Naive thymus-derived CD8-positive, alpha-beta T cell (primary cell): ENCODE measurements at regions not wholly inside any gene's neighbourhood (a gene's known extent, or its start where the extent isn't known, plus 50 kb on each side); places are given as distances from the start of the nearest gene placed in this dataset.
A peak's percentile ranks its signal among the peaks of the same experiment; 100 is the strongest.

Experiments used
- ATAC-seq, 2 donors: fragments of 150-1000 bp; cut with Tn5 transposase in 1 of 2; sonication (Bioruptor Pico), chemical (Tn5 transposase) in 1 of 2; 1 replicate in 1 of 2; 2 replicates in 1 of 2; pipeline ENCODE4 v1.10.0; 2021; ENCODE audit warnings: mild to moderate bottlenecking in 2 of 2, moderate library complexity in 2 of 2
- POLR2A ChIA-PET: fragments of 350-600 bp; sonication (Branson Sonifier 250); formaldehyde crosslinking; loops from one replicate; lab custom pipeline; 2021; ENCODE audit warnings: antibody characterized with exemption; lab: Charles Lee
- DNase-seq, 10 donors: peaks; one replicate each; pipeline versions ENCODE4 v3.0.0 to v3.0.0-alpha.2; 2020 to 2022
- H3K27ac Mint-ChIP-seq, 10 donors: one replicate each; pipeline ENCODE4 v1.8.0; 2020 to 2022; ENCODE audit warnings: mild to moderate bottlenecking in 10 of 10, mixed read lengths in 10 of 10, moderate library complexity in 4 of 10, inconsistent platforms in 1 of 10
- H3K27me3 Mint-ChIP-seq, 5 donors: one replicate each; pipeline ENCODE4 v1.8.0; 2021 to 2022; ENCODE audit warnings: mixed read lengths in 5 of 5
- H3K36me3 Mint-ChIP-seq, 3 donors: one replicate each; pipeline ENCODE4 v1.8.0; 2020 to 2022; ENCODE audit warnings: mixed read lengths in 3 of 3, mild to moderate bottlenecking in 2 of 3, inconsistent platforms in 1 of 3
- H3K4me1 Mint-ChIP-seq, 4 donors: one replicate each; pipeline ENCODE4 v1.8.0; 2021 to 2022; ENCODE audit warnings: mixed read lengths in 4 of 4
- H3K4me3 Mint-ChIP-seq, 10 donors: one replicate each; pipeline ENCODE4 v1.8.0; 2020 to 2022; ENCODE audit warnings: mild to moderate bottlenecking in 10 of 10, mixed read lengths in 10 of 10, moderate library complexity in 6 of 10, inconsistent platforms in 1 of 10
- H3K9me3 Mint-ChIP-seq, 9 donors: one replicate each; pipeline ENCODE4 v1.8.0; 2020 to 2022; ENCODE audit warnings: mixed read lengths in 9 of 9, mild to moderate bottlenecking in 3 of 9, inconsistent platforms in 1 of 9, moderate library complexity in 1 of 9

DNA sequence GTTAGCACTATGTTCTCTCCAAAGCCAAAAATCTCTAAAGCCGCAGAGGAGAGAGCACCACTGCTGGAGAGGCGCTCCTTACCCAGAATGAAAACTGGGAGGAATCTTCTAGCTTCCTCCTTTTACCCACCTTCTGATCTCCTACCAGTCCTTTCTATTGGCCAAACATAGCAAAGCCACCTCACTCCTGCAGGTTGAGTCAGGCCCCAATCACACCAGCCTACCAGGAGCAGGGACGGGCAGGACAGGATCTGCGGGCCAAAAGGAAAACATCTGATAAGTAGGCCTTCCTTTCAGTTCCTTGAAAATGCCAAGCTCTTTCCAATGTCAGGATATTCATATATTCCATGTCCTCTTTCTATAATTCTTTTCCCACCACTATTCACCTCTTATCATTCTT is 197.7 kb upstream of the CNOT2 start:
- Mint-ChIP-seq H3K4me3 (no peak overlapping the region), H3K9me3 (peaks cover 0 to 1% (median 0%) of the 10 kb centered on the region in 9 donors), H3K36me3 (no peaks in the 10 kb centered on the region), H3K4me1 (peaks cover 0 to 9% (median under 1%) of the 10 kb centered on the region in 4 donors), H3K27me3 (peaks cover 0 to 11% (median 1%) of the 10 kb centered on the region in 5 donors), H3K27ac (no peak overlapping the region)
- ATAC-seq (no peak), DNase-seq (no peak)
- POLR2A ChIA-PET = no interaction called here

- no peak for ATAC-seq
- DNase-seq = no peak
- Mint-ChIP-seq H3K27ac (peak overlapping the region in 1 of 10 donors; percentile 65), H3K36me3 (peaks cover 0 to 2% (median 0%) of the 10 kb centered on the region in 3 donors), H3K4me3 (no peak overlapping the region), H3K27me3 (peaks cover 0 to 15% (median 1%) of the 10 kb centered on the region in 5 donors), H3K4me1 (peaks cover 0 to 14% (median 0%) of the 10 kb centered on the region in 4 donors), H3K9me3 (no peaks in the 10 kb centered on the region)
- POLR2A ChIA-PET = no interaction called here
These were observed 194.5 kb upstream of the CNOT2 start for GRCh38 chr12:70048521-70049250.

DNA sequence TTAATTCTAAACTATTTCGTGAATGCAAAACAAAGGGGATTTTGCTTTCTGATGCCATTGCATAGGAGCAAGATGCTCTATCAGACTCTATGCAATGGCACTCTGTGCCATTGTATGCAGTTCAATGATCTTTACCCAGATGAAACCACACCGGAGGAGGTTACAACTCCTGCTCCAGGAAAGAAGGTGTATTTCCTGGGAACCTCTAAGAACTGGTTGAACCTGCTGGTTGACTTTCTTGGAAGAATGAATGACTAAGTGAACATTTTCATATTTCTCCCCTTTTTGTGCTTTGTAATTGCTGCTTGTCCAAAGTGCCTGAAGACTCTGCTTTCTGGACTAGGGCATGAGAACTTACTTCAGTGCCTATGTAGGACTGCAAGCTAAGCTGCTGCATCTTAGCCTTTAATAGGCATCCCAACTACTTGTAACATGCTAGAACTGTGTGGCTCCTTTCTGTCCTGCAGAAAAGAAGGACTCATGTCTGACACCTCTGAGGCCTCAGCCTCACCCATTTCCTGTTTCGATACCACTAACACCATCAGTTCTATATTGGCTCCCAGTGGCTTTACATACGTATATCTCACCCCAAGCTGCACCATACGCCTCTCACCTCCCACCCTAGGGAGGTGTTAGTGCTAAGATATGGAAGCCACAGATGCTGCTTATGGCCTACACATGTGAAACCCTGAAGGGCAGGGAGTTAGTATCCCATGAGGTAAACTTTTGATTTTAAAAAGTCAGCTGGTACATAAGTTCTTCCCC is 193.5 kb upstream of the CNOT2 start:
- no peaks in the 10 kb centered on the region for H3K9me3 Mint-ChIP-seq
- POLR2A ChIA-PET = no interaction called here
- peaks cover 0 to 22% (median 1%) of the 10 kb centered on the region in 5 donors for H3K27me3 Mint-ChIP-seq
- peak overlapping the region in 1 of 10 donors; percentile 8 for H3K4me3 Mint-ChIP-seq
- H3K4me1 Mint-ChIP-seq = peaks cover 0 to 14% (median 0%) of the 10 kb centered on the region in 4 donors
- H3K36me3 Mint-ChIP-seq = peaks cover 0 to 2% (median 0%) of the 10 kb centered on the region in 3 donors
- H3K27ac Mint-ChIP-seq = peak overlapping the region in 2 of 10 donors; percentile 30 to 88
- DNase-seq = peak in 3 of 10 donors; percentile 6 to 23 (median 7)
- ATAC-seq = no peak

- no peak for DNase-seq
- H3K27me3 Mint-ChIP-seq = peaks cover 0 to 24% (median 0%) of the 10 kb centered on the region in 5 donors
- POLR2A ChIA-PET = no interaction called here
- peaks cover 0 to 2% (median 0%) of the 10 kb centered on the region in 3 donors for H3K36me3 Mint-ChIP-seq
- H3K27ac Mint-ChIP-seq = no peak overlapping the region
- H3K4me3 Mint-ChIP-seq = no peak overlapping the region
- ATAC-seq = no peak
- H3K9me3 Mint-ChIP-seq = no peaks in the 10 kb centered on the region
- H3K4me1 Mint-ChIP-seq = peaks cover 0 to 14% (median 0%) of the 10 kb centered on the region in 4 donors
These were observed 190.8 kb upstream of the CNOT2 start for GRCh38 chr12:70052476-70052875.

GRCh38 chr12:70052931-70053497 is 190.2 kb upstream of the CNOT2 start:
- POLR2A ChIA-PET = no interaction called here
- DNase-seq (no peak), ATAC-seq (no peak)
- Mint-ChIP-seq H3K27me3 (peaks cover 0 to 25% (median under 1%) of the 10 kb centered on the region in 5 donors), H3K4me1 (peaks cover 0 to 14% (median 0%) of the 10 kb centered on the region in 4 donors), H3K36me3 (peaks cover 0 to 2% (median 0%) of the 10 kb centered on the region in 3 donors), H3K27ac (no peak overlapping the region), H3K4me3 (no peak overlapping the region), H3K9me3 (no peaks in the 10 kb centered on the region)

- no peak overlapping the region for H3K27ac Mint-ChIP-seq
- POLR2A ChIA-PET = no interaction called here
- peaks cover 3 to 24% (median 5%) of the 10 kb centered on the region in 5 donors for H3K27me3 Mint-ChIP-seq
- no peak overlapping the region for H3K4me3 Mint-ChIP-seq
- ATAC-seq (no peak), DNase-seq (no peak)
- H3K36me3 Mint-ChIP-seq = peaks cover 0 to 4% (median 0%) of the 10 kb centered on the region in 3 donors
- H3K4me1 Mint-ChIP-seq = no peaks in the 10 kb centered on the region
- H3K9me3 Mint-ChIP-seq = peaks cover 0 to 4% (median 0%) of the 10 kb centered on the region in 9 donors
These were observed 183.9 kb upstream of the CNOT2 start for GRCh38 chr12:70059373-70059772.

DNA sequence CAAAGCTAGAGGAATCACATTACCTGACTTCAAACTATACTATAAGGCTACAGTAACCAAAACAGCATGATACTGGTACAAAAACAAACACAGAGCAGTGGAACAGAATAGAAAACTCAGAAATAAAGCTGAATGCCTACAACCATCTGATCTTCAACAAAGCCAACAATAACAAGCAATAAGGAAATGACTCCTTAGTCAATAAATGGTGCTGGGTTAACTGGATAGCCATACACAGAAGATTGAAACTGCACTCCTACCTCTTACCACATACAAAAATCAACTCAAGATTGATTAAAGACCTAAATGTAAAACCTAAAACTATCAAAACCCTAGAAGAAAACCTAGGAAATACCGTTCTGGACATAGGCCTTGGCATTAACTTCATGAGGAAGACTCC is 182.6 kb upstream of the CNOT2 start:
- no peak for ATAC-seq
- POLR2A ChIA-PET = no interaction called here

GRCh38 chr12:70068743-70069142 is 174.5 kb upstream of the CNOT2 start:
- Mint-ChIP-seq H3K27ac (no peak overlapping the region), H3K4me3 (no peak overlapping the region), H3K9me3 (peaks cover 0 to 2% (median 0%) of the 10 kb centered on the region in 9 donors), H3K27me3 (peaks cover 0 to 7% (median 0%) of the 10 kb centered on the region in 5 donors), H3K4me1 (no peaks in the 10 kb centered on the region), H3K36me3 (no peaks in the 10 kb centered on the region)
- POLR2A ChIA-PET = interaction anchor here (0.6 to 0.7 kb wide), 2 partner anchors 10 to 174 kb away, joined by 3 to 4 read pairs; no protein-coding TSS in a partner anchor
- no peak for ATAC-seq
- DNase-seq = no peak

More for the DNA sequence above, 182.6 kb upstream of the CNOT2 start:
- H3K4me1 Mint-ChIP-seq = no peaks in the 10 kb centered on the region
- H3K4me3 Mint-ChIP-seq = no peak overlapping the region
- peaks cover 0 to 4% (median 0%) of the 10 kb centered on the region in 3 donors for H3K36me3 Mint-ChIP-seq
- H3K27me3 Mint-ChIP-seq = peaks cover 3 to 18% (median 7%) of the 10 kb centered on the region in 5 donors
- DNase-seq = no peak
- no peak overlapping the region for H3K27ac Mint-ChIP-seq
- H3K9me3 Mint-ChIP-seq = peaks cover 0 to 4% (median 0%) of the 10 kb centered on the region in 9 donors

DNA sequence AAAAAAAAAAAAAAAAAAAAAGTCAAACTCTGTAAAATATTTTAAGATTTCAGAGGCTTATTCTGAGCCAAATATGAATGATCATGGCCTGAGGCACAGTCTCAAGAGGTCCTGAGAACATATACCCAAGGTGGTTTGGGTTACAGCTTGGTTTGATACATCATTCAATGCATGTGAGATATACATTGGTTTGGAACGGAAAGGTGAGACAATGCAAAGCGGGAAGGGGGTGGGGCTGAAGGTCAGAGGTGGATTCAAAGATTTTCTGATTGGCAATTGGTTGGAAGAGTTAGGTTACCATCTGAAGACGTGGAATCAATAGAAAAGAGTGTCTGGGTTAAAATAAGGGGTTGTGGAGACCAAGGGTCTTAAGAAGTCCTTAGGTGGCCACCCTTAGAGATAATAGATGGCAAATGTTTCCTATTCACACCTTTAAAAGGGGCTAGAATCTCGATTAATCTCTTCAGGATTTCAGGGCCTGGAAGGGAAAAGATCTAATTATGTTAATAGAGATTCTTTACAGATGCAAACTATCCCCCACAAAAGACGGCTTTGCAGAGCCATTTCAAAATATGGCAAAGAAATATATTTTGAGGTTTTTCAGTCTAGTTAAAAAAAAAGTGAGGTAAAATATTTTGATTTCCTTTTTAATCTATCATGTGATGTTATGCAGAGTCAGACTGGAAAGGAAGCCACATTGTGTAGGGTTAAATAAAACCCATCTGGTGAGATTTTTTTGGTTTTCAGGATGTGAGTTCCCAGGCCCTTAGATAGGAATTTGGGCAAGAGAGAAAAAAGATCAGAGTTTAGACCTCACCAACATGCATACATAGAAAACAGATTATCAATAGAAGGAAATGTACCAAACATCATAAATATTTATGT is 173.8 kb upstream of the CNOT2 start:
- POLR2A ChIA-PET = interaction anchor here (0.6 to 0.7 kb wide), 2 partner anchors 11 to 173 kb away, joined by 3 to 4 read pairs; no protein-coding TSS in a partner anchor
- Mint-ChIP-seq H3K4me3 (no peak overlapping the region), H3K27me3 (peaks cover 0 to 7% (median 0%) of the 10 kb centered on the region in 5 donors), H3K36me3 (no peaks in the 10 kb centered on the region), H3K9me3 (peaks cover 0 to 2% (median 0%) of the 10 kb centered on the region in 9 donors), H3K4me1 (no peaks in the 10 kb centered on the region), H3K27ac (no peak overlapping the region)
- no peak for DNase-seq
- ATAC-seq = no peak

DNA sequence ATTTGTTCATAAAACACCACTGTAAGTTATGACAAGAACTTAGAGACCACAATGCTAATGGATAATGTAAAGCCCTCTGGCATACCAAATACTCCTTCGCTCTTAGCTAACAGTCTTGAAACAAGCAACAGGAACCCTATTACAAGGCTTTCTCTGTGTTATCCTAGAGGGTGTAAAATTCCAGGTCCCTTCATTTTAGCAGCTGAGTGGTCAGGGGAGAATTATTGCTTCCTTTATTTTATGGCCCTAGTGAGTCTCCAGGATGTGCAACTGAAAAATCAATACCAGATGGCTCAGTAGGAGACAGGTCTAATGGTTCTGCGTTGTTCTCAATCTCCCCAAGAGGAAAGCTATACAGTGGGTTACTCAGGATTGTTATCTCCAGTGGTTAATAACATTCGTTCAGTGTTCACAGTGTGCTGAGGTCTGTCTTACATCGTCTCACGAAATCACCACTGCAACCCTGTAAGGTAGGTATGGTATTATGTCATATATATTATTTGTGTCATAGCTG is 172.7 kb upstream of the CNOT2 start:
- Mint-ChIP-seq H3K9me3 (peaks cover 0 to 2% (median 0%) of the 10 kb centered on the region in 9 donors), H3K4me1 (no peaks in the 10 kb centered on the region), H3K4me3 (no peak overlapping the region), H3K36me3 (no peaks in the 10 kb centered on the region), H3K27me3 (peaks cover 0 to 6% (median 3%) of the 10 kb centered on the region in 5 donors), H3K27ac (no peak overlapping the region)
- DNase-seq (no peak), ATAC-seq (no peak)
- POLR2A ChIA-PET = no interaction called here

- H3K27ac Mint-ChIP-seq = no peak overlapping the region
- ATAC-seq (no peak), DNase-seq (no peak)
- no peak overlapping the region for H3K4me3 Mint-ChIP-seq
- H3K36me3 Mint-ChIP-seq = no peaks in the 10 kb centered on the region
- H3K9me3 Mint-ChIP-seq = peaks cover 0 to 2% (median 0%) of the 10 kb centered on the region in 9 donors
- POLR2A ChIA-PET = no interaction called here
- H3K27me3 Mint-ChIP-seq = peaks cover 0 to 3% (median 0%) of the 10 kb centered on the region in 5 donors
- H3K4me1 Mint-ChIP-seq = no peaks in the 10 kb centered on the region
These were observed 168.7 kb upstream of the CNOT2 start for GRCh38 chr12:70074510-70074909.
